NCI-H82 (cell line): ENCODE measurements at regions not wholly inside any gene's neighbourhood (a gene's known extent, or its start where the extent isn't known, plus 50 kb on each side); places are given as distances from the start of the nearest gene placed in this dataset.
A peak's percentile ranks its signal among the peaks of the same experiment; 100 is the strongest.
"Not testable (repeated sequence)": the region's sequence is repeated elsewhere in the genome, so short reads cannot be mapped to it uniquely, and the experiment has no call there.

Experiments used
- DNase-seq: peaks from one replicate; lab custom pipeline; 2025; lab: John Stamatoyannopoulos, UW

DNA sequence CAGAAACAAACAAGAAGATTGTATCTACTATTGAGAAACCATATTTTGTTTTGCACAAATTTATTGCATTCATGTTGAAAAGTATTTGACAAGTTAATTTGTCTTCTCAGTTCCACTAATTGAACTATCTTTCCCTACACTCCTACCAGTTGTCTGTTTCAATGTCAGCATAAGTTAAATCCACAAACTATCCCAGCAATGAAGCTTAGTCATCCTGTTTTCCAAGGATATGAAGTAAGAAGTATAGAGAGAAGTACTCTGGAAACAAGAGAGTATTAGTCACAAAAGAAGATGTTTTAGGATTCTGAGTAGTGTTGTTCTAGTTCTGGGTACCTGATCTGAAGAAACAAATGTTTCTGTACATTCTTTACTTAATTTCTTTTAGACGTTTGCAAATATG, 261.6 kb upstream of the ZNF804A start:
- DNase-seq, result no peak

DNA sequence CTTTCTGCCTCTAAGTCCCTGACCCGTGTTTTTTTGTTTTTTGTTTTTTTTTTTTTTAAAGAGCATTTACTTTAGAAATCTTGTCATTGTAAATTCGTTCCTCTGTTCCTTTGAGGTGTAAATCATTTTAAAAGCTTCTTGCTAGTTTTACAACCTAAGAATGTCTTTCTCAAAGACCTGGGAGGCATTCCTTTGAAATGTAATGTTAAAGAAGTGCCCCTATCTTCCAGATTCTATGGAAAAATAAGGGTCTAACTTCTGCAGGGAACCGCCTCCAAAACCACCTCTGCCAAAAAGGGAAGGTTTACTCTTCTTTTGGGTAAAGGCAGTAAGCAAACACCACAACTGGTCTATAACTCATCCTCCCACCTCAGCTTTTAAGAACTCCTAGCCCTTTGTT, 259.6 kb upstream of the ZNF804A start:
- no peak for DNase-seq

DNA sequence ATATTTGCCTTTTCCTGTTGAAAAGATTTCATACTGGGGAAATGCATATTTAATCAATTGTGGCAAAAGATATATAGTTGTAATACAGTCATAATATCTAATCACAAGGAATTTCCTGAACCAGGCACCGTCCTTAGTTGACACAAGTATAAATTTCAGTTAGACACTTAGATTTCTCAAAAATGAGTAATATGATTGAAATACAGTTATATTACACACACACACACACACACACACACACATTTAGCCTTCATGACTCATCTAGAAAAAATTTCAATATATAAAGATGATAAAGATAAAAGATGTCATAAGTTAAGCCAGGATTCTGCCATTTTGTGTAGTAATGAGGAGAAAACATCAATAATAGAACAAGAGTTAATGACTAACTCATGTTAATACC, 258.4 kb upstream of the ZNF804A start:
- no peak for DNase-seq

DNA sequence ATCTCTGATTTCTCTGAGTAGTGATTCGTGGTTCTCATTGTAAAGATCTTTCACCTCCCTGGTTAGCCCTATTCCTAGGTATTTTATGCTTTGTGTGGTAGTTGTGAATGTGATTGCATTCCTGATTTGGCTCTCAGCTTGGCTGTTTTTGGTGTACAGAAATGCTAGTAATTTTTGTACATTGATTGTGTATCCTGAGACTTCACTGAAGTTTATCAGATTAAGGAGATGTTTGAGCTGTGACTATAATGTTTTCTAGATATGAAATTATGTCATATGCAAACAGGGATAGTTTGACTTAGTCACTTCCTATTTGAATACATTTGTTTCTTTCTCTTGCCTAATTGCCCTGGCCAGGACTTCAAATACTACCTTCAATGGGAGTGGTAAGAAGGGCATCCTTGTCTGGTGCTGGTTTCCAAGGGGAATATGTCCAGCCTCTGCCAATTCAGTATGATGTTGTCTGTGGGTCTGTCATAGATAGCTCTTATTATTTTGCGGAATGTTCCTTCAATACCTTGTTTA, 251.9 kb upstream of the ZNF804A start:
- DNase-seq, result no peak

DNA sequence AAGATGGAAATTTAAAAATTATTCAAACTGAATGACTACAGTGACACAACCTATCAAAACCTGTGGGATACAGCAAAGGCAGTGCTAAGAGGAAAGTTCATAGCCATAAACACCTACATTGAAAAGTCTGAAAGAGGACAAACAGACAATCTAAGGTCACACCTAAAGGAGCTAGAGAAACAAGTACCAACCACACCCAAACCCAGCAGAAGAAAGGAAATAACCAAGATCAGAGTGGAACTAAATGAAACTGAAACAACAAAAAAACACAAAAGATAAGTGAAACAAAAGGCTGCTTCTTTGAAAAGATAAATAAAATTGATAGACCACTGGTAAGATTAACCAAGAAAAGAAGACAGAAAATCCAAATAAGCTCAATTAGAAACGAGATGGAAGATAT, 247.2 kb upstream of the ZNF804A start:
- no peak for DNase-seq

DNA sequence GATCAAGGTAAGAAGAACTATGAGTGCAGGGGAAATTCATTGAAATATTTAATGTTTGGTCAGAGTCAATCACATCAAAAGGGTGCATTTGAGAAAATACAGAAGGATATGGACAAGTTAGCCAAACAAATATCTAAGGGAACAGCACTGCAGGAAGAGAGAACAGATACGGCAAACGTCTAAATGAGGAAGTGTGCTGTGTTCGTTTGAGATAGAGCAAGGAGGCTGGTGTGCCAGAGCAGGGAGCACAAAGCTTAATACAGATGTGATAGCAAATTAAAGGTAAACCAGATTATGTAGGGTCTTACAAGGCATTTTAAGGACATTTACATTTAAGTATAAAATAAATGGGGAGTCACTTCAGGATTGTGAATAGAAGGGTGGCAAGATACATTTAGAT, 241.3 kb upstream of the ZNF804A start:
- DNase-seq, result peak; percentile 85

DNA sequence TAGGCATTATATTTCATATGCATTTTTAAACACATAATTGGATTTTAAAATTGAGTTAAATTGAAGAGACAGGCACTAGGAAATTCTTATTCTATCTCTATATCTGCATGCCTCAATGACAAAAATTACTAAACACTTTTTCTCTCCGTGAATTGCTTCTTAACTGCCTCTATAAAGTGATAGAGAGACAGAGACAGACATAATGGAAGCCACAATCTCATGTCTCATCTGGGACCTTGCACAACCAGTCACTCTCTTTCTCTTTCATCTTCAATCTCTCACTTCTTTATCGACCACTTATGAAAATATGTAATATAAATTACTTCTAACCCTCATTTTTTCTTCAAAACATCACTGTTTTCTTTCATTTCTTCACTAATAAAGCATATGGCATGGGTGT, 238.9 kb upstream of the ZNF804A start:
- no peak for DNase-seq

DNA sequence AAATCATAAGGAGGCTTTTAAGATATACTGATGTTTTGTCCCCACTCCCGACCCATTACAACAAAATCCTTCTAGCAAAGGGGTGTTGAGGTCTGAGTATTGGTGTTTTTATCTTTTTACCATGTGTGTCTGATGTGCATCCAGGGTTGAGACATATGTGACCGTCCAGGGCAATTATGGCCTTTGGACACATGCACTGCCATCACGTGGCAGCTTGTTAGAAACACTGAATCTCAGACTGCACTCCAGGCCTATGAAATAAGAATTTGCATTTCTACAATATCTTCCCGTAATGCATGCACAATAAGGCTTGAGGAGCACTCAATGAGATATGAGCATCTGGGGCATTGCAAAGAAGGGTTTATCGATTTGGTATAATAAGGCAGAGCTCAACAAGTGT, 235.1 kb upstream of the ZNF804A start:
- no peak for DNase-seq

DNA sequence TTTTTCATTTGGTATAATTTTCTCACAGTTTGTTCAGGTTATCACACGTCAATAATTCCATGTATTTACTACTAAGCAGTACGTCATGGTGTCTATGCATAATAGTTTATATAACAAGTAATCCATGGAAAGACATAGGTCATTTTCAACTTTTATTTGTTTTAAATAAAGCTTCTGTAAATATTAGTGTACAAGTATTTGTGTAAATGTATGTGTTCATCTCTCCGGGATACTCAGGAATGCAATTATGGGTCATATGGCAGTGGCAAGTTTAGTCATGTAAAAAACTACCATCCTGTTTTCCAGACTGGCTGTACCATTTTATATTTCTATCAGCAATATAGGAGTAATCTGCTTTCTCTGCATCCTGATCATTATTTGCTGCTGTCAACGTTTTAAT, 231.1 kb upstream of the ZNF804A start:
- DNase-seq, result no peak

DNA sequence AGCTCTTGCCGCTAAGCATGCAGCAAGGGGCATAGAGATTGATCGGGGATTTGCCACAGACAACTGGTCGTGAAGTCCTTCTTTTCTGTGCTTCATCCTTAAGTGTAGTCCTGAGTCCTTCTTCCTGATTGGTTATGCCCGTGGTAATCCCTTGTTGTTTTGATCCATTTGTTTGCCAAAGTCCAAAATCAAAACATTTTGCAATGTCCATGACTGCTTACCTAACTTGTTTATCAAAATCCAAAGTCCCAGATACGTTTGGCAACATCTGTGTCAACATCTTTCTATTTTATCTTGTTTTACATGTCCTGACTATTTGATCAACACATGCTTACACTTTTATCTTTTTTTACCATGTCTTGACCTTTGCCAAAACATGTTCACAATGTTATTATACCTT, 229.0 kb upstream of the ZNF804A start:
- no peak for DNase-seq

DNA sequence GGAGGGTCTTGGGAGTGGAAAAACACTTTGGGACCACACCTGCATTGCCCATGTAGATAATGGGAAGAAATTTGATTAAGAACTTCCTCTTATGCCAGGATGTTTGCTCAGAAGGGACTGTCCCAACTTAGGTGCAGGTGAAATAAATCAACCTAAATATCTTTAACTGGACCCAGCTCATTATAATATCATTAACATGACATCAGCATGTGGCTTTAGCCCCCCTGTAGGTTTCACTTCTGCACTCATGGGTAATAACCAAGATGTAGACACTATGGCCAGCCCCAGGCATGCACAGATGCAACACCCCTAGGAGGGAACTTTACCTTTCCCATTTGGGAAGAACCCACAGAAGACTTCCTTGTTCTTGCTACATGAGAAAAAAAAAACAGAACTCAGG, 227.4 kb upstream of the ZNF804A start:
- no peak for DNase-seq

DNA sequence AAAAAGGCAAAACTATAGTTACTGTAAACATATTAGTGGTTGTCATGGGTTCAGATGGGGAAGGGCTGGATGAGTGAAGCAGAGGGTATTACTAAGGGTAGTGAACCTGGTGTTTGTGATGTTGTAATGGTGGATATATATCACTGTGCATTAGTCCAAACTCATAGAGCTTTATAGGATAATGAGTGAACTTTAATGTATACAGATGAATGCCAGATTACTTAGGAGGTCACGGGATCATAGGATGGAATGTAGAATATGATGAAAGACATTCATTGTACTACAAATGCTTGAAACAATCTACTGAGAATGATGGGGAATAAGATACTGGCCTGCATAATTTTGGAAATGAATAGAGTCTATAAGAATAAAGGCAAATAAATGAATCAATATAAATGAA, 226.7 kb upstream of the ZNF804A start:
- DNase-seq, result no peak

DNA sequence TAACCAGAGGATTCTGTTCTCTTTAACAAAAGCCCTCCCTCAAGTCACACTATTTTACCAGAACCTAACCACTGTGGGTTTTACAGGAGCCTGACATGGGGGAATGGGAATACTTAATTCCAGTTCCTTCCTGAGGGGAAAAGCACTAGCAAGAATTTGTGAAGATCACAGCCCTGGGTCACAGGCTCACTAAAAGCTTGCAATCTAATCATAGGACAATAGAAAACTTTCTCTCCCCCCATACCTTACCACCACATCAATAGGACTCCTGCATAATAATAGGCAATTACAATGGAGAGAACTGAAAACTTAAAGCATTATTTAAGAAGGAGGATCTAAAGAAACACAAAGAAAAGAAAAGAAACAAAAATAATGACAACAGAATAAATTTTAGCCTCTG, 225.8 kb upstream of the ZNF804A start:
- DNase-seq, result no peak

DNA sequence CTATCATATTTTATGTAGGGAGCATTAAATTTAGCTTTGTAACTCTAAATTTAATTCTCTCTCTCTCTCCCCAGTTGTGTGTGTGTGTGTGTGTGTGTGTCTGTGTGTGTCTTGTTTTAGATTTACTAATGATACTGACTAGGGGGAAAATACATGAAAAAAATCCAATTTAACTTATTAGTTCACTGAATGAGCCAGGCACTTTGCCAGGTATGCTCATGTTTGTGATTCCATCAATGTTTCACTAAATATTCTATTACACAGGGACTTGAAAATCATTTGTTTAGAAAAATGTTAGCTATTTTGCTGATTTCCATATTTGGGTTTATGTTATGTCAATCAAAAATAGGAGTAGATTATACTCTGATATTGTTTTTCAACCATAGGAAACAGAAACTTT, 203.7 kb upstream of the ZNF804A start:
- DNase-seq, result no peak

DNA sequence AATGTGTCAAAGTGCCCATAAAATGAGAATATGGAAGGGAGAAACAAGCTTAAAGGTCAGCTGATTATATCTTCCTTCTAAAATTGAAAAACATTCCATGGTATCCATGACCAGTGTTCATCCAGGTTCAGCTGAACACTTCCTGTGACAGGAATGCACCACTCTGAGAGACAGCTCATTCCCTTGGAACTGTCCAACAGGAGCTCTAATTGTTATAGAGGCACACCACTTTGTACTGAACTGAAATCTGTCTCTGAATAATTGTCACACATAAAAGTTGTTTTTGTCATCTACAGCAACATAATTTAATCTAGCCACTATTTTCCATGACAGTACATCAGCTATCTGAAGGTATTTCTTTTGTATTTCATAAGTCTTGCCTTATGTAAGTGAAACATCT, 195.9 kb upstream of the ZNF804A start:
- no peak for DNase-seq

DNA sequence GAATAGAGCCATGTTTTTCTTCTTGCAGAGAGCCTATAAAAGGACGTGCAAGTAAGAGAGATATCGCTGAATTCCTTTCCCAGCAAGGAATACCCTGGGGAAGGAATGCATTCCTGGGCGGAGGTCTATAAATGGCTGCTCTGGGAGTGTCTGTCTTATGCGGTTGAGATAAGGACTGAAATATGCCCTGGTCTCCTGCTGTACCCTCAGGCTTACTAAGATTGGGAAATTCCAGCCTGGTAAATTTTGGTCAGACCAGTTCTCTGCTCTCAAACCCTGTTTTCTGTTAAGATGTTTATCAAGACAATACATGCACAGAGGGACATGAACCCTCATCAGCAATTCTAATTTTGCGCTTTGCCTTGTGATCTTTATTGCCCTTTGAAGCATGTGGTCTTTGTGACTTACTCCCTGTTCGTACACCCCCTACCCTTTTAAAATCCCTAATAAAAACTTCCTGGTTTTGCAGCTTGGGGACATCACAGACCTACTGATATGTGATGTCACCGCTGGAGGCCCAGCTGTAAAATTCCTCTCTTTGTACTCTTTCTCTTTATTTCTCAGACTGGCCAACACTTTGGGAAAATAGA, 191.2 kb upstream of the ZNF804A start:
- not testable (repeated sequence) for DNase-seq

DNA sequence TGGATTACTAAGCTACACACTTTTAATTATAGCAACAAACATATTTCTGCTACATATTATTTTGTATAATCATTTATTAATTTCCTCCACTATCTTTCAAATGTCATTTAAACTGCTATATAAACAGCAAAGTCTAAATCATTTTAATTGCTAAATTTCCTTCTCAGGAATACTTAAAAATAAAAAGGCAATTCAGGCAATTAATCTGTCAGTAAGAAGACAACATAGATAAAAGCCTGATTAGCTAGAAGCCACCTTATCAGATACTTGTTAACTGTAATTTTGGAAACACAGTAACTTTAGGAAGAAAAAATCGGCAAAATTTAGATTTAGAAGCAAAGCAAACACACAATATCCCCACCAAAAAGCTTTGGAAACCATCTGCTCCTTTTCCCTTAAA, 188.2 kb upstream of the ZNF804A start:
- DNase-seq, result no peak

DNA sequence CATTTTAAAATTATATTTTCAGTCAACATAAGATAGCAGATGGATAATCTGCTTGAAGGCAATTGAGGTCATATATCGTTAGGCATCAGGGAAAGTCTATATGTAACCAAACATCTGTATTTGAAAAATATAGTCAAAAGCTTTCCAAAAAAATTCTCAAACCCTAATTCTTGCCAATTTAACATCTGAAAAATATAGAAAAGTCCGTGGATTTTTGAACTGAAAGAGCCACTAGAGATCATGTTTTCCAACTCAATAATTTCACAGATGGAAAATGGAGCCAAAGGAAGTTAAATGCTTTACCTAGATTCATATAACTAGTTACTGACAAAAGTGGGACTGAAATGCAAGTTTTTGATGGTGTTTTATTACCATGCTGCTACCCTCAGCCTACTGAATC, 185.1 kb upstream of the ZNF804A start:
- DNase-seq, result no peak

DNA sequence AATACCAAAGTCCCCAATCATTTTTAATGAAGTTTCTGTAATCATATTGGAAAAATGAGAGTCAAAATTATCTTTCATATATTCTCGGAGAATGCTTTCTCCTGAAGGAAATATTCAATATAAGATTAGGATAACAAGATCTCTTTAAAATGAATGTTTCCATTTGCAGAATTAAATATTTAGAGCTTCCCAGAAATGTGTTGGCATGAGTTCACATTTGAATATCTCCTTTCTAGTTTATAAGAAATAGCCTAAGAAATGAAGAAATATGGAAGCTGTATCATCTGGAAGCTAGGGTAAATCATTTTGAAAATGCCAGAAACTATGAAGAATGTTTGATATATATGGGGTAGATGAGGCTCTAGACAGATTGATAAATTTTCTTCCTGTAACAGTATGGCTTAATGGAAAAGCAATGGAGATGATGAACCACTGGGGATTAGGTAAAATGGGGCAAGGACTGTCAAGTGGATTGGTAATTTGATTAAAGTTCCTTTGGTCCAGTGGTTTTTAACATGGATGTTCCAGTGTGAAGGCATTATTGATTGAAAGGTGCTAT, 184.6 kb upstream of the ZNF804A start:
- DNase-seq, result peak; percentile 26

DNA sequence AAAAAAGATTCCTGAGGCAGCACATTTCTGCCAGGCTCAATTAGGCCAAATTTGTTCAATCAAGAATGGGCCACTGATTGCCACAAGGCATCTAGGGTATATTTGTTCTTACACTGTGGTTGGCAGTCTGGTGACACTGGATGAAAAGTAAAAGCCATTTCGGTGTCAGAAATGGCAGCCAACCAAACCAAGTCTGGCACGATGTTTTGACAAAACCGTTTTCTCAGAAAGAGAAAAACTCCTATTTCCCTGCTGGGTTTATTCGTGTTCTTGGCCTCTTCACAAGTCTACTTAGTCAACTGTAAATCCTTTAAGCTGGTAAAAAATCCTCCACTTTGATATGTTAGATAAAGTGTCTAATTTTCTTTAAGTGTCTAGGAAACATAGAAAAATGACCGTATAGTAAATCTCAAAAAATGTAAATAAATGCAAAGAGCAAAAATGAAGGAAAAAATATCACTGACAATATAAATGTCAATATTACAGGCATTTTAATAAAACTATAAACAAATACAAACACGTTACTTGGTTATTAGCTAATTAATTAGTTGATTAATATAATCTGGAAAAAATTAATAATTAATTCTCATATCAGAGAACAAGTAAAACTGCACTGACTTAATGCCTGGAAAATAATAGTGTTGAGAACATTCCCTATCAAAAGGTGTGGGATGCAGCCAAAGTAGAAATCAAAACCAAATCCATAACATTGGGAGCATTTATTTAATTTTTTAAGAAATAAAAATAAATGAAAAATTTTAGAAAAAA, 182.0 kb upstream of the ZNF804A start:
- DNase-seq, result no peak

DNA sequence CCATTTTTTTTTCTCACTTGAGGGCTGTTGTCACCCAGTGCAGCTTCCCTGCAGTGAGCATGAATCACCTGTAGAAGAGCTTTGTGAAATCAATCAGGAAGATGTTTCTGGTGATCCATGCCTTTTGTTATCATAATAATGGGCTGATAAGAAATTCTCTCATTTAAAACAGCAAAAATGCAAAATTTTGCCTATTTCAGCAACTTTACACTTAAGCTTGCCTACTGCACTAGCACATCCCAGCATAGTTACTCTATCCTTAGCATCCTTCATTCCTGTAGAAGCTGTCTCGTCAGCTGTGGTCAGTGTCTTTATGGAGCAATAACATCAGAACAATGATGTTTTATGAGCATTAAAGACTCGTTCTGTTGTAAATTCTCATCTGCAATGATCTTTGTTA, 178.6 kb upstream of the ZNF804A start:
- DNase-seq, result no peak

DNA sequence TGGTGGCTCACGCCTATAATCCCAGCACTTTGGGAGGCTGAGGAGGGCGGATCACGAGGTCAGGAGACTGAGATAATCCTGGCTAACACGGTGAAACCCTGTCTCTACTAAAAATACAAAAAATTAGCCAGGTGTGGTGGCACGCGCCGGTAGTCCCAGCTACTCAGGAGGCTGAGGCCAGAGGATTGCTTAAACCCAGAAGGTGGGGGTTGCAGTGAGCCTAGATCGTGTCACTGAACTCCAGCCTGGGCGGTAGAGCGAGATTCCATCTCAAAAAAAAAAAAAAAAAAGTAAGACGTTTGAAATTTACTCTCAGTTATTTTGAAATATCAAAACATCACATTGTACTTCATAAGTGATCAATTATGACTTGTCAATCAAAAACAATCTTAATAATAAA, 176.9 kb upstream of the ZNF804A start:
- DNase-seq, result not testable (repeated sequence)

DNA sequence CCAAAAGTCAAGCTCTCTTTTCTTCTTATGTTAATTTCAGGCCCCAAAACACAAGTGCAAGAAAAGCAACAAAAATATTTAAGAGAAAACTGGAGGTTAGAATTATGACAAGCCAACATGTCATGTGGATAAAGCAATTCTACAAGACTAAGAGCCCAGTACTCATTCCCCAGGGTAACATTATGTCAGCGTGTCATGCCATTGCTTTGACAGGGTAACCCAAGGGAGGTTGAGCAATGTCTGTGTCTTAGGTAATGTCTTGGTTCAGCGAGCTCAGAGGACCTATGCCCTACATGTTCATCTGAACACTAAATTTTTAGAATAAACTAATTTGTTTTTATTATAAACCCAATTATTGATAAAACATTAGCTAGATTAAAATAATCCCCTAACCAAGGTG, 173.2 kb upstream of the ZNF804A start:
- no peak for DNase-seq

DNA sequence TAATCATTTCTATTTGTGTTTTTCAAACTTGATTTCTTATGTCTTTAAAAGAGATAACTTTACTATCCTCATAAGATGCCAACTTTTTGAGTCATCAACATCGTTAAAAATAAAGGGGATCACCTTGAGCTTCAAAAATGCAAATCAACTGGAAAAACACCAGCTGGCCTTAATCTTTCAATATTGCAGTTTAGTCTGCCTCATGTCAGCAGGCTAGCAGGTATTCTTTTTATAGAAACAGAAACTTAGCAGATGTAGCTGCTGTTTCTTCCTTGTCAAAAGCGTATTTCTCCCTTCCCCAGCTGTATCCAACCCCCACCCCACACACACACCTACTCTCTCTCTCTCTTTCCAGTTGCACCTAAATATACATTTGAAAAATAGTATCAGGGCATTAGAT, 154.1 kb upstream of the ZNF804A start:
- peak; percentile 88 for DNase-seq
